ENCODE measurements at regions not wholly inside any gene's neighbourhood (a gene's known extent, or its start where the extent isn't known, plus 50 kb on each side); places are given as distances from the start of the nearest gene placed in this dataset.

DNA sequence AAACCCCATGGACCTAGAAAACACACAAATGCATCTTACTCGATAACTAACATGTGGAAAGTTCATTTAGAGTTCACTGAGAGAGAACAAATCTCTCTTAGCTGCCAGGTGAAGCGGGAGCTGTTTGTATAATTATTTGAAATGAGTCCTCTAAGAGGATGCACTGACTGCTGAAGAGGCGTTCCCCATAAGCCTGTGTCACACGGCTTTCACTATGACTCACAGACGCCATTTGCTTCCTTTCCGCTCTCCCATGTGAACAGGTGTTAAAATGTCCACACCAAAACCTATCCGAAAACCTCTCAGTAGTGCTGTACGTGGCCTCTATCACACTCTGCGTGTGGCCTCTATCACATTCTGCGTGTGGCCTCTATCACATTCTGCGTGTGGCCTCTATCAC is 101.8 kb downstream of the SOX1 start:
- Histone ChIP-seq H3K36me3 (ENCODE audit: insufficient read depth, low read length) (no peaks in the 10 kb centered on the region), H3K4me1 (ENCODE audit: insufficient read depth, low read length) (no peaks in the 10 kb centered on the region), H3K27ac (ENCODE audit: low read depth in 1 of 2, low read length in 2 of 2) (no peak overlapping the region), H3K4me3 (ENCODE audit: low read length) (no peak overlapping the region), H3K9me3 (ENCODE audit: control insufficient read depth in 1 of 2, insufficient read depth in 1 of 2, low read length in 2 of 2) (peaks cover 0 to 44% of the 10 kb centered on the region in 2 experiments), H3K27me3 (ENCODE audit: control insufficient read depth in 1 of 2, insufficient read depth in 2 of 2, low read length in 2 of 2) (peaks cover 2 to 3% of the 10 kb centered on the region in 2 experiments)
- H3K36me3 Mint-ChIP-seq (ENCODE audit: low read depth), result no peaks in the 10 kb centered on the region
- ChIA-PET POLR2A (no interaction called here), CTCF (no interaction called here)
- H3K4me3 Mint-ChIP-seq, result no peak overlapping the region
- DNase-seq, result no peak
- TF ChIP-seq, protein P1, sequence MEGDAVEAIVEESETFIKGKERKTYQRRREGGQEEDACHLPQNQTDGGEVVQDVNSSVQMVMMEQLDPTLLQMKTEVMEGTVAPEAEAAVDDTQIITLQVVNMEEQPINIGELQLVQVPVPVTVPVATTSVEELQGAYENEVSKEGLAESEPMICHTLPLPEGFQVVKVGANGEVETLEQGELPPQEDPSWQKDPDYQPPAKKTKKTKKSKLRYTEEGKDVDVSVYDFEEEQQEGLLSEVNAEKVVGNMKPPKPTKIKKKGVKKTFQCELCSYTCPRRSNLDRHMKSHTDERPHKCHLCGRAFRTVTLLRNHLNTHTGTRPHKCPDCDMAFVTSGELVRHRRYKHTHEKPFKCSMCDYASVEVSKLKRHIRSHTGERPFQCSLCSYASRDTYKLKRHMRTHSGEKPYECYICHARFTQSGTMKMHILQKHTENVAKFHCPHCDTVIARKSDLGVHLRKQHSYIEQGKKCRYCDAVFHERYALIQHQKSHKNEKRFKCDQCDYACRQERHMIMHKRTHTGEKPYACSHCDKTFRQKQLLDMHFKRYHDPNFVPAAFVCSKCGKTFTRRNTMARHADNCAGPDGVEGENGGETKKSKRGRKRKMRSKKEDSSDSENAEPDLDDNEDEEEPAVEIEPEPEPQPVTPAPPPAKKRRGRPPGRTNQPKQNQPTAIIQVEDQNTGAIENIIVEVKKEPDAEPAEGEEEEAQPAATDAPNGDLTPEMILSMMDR (IDR thresholded peaks at IDR 0.05), result no peak
- H3K4me1 Mint-ChIP-seq (ENCODE audit: low read depth), result no peaks in the 10 kb centered on the region
- H3K9me3 Mint-ChIP-seq, result peaks cover under 1% of the 10 kb centered on the region
- intact Hi-C loops (cut with DNase I, micrococcal nuclease), result no loop called here
- H3K27me3 Mint-ChIP-seq, result peaks cover 32% of the 10 kb centered on the region
- no peak for ATAC-seq (ENCODE audit: poor library complexity)
- no peak overlapping the region for H3K27ac Mint-ChIP-seq

DNA sequence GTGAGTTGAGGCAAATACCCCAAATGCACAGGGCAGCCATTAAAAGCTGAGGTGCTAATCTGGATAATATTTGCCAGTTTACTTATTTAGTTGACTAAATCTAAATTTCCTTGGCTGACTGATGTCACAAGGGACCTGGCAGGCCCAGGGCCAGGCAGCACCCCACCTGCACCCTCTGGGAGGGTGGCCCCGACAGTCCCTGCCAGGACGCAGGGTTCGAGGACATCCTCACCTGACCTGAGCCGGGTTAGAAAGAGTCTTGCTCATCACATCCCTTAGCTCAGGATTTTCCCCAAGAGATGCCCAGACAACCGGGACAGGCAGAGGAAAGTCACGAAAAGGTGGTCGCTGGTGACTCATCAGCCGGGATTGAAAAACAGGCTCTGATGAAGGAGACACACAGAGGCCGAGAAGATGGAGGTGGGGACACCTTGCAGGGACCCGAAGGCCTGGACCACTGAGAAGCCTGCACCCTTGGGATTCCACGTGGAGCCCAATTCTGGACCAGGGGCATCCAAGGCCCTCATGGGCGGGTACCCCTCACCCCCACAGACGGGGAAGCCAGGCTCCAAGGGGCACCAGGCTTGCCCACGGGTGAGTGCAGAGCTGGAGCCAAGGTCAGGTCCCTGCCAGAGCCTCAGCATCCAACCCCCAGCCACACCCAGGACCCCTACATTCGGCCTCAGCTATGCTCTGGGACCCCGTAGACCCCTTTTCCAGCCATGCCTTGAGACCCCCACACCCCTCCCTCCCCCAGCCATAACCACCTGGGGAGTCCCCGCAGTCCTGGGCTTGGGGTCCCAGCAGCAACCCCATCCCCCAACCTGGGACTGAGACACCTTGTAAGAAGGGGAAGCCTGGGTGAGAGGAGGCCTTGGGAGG is 103.2 kb downstream of the SOX1 start:
- H3K27me3 Mint-ChIP-seq, result peaks cover 28% of the 10 kb centered on the region
- Histone ChIP-seq H3K36me3 (ENCODE audit: insufficient read depth, low read length) (no peaks in the 10 kb centered on the region), H3K9me3 (ENCODE audit: control insufficient read depth in 1 of 2, insufficient read depth in 1 of 2, low read length in 2 of 2) (peaks cover 5 to 44% of the 10 kb centered on the region in 2 experiments), H3K4me1 (ENCODE audit: insufficient read depth, low read length) (no peaks in the 10 kb centered on the region), H3K4me3 (ENCODE audit: low read length) (no peak overlapping the region), H3K27ac (ENCODE audit: low read depth in 1 of 2, low read length in 2 of 2) (no peak overlapping the region), H3K27me3 (ENCODE audit: control insufficient read depth in 1 of 2, insufficient read depth in 2 of 2, low read length in 2 of 2) (peaks cover 2 to 3% of the 10 kb centered on the region in 2 experiments)
- POLR2A ChIA-PET, result no interaction called here
- intact Hi-C loops (cut with DNase I, micrococcal nuclease), result no loop called here
- peaks cover 4% of the 10 kb centered on the region for H3K9me3 Mint-ChIP-seq
- H3K4me3 Mint-ChIP-seq, result no peak overlapping the region
- H3K36me3 Mint-ChIP-seq (ENCODE audit: low read depth), result no peaks in the 10 kb centered on the region
- no peak overlapping the region for H3K27ac Mint-ChIP-seq
- CTCF ChIA-PET, result no interaction called here
- DNase-seq, result no peak
- no peak for ATAC-seq (ENCODE audit: poor library complexity)
- TF ChIP-seq, protein P1 (IDR thresholded peaks at IDR 0.05), result no peak
- H3K4me1 Mint-ChIP-seq (ENCODE audit: low read depth), result no peaks in the 10 kb centered on the region

DNA sequence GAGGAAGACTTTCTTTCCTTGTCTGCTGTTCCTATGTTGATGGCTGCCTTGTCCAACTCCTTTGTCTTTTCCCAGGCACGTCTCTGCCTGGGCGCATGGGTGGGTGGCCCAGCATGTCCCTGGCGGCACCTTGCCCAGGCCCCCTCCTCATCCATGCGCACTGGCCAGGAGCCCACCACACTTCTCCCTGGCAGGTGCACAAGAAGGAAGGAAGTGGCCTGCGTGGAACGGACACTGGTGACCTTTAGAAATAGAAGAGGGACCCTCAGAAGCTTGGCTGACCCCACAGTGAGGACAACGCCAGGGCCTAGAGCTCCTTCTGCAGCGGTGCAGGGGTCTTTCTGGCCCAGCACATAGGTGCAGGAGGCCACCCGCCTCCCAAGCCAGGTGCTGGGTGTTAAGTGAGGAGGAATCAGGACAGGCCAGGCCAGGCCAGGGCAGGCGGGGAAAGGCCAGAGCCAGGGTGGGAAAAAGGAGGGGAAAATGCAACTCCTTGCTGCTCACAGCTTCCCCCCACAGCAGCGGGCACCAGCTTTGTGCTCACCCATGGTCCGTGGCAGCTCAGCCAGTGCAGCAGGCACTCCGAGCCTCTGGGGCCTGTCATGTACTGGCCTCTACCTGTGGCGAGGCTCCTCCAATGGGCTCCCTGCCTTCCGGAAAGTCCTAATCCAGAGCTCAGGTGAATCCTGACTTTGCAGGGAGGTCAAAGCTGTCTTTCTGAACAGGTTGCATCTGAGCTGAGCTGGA is 104.0 kb downstream of the SOX1 start:
- CTCF ChIA-PET, result no interaction called here
- ATAC-seq (ENCODE audit: poor library complexity), result no peak
- peaks cover 4% of the 10 kb centered on the region for H3K9me3 Mint-ChIP-seq

More for the DNA sequence above, 104.0 kb downstream of the SOX1 start:
- Mint-ChIP-seq H3K27ac (no peak overlapping the region), H3K27me3 (peaks cover 22% of the 10 kb centered on the region), H3K4me1 (ENCODE audit: low read depth) (no peaks in the 10 kb centered on the region), H3K36me3 (ENCODE audit: low read depth) (no peaks in the 10 kb centered on the region), H3K4me3 (no peak overlapping the region)
- intact Hi-C loops (cut with DNase I, micrococcal nuclease), result no loop called here
- Histone ChIP-seq H3K27ac (ENCODE audit: low read depth in 1 of 2, low read length in 2 of 2) (no peak overlapping the region), H3K36me3 (ENCODE audit: insufficient read depth, low read length) (no peaks in the 10 kb centered on the region), H3K4me1 (ENCODE audit: insufficient read depth, low read length) (no peaks in the 10 kb centered on the region), H3K9me3 (ENCODE audit: control insufficient read depth in 1 of 2, insufficient read depth in 1 of 2, low read length in 2 of 2) (peaks cover 5 to 45% of the 10 kb centered on the region in 2 experiments), H3K27me3 (ENCODE audit: control insufficient read depth in 1 of 2, insufficient read depth in 2 of 2, low read length in 2 of 2) (peaks cover 2 to 3% of the 10 kb centered on the region in 2 experiments), H3K4me3 (ENCODE audit: low read length) (no peak overlapping the region)
- POLR2A ChIA-PET, result no interaction called here
- DNase-seq, result no peak
- TF ChIP-seq, protein P1 (IDR thresholded peaks at IDR 0.05), result no peak

Measured in CD4-positive, alpha-beta T cell (primary cell).